ENCODE measurements at regions not wholly inside any gene's neighbourhood (a gene's known extent, or its start where the extent isn't known, plus 50 kb on each side); places are given as distances from the start of the nearest gene placed in this dataset.

GRCh38 chr5:60546207-60546606 is 153.8 kb downstream of the DEPDC1B start:
- TF ChIP-seq GATA3 (IDR thresholded peaks at IDR 0.05; ENCODE audit: low read depth, low read length) (no peak), GATA2 (IDR thresholded peaks at IDR 0.05; ENCODE audit: low read depth, low read length) (no peak)

- no peak for TF ChIP-seq GATA3 (IDR thresholded peaks at IDR 0.05; ENCODE audit: low read depth, low read length)
- no peak for TF ChIP-seq GATA2 (IDR thresholded peaks at IDR 0.05; ENCODE audit: low read depth, low read length)
Observed at GRCh38 chr5:60545551-60545950, 154.4 kb downstream of the DEPDC1B start.

- no peak for TF ChIP-seq GATA3 (IDR thresholded peaks at IDR 0.05; ENCODE audit: low read depth, low read length)
- no peak for TF ChIP-seq GATA2 (IDR thresholded peaks at IDR 0.05; ENCODE audit: low read depth, low read length)
Observed at GRCh38 chr5:60544142-60544541, 155.8 kb downstream of the DEPDC1B start.

GRCh38 chr5:60541980-60542379 is 158.0 kb downstream of the DEPDC1B start:
- TF ChIP-seq GATA2 (IDR thresholded peaks at IDR 0.05; ENCODE audit: low read depth, low read length): no peak
- TF ChIP-seq GATA3 (IDR thresholded peaks at IDR 0.05; ENCODE audit: low read depth, low read length): no peak

- TF ChIP-seq GATA3 (IDR thresholded peaks at IDR 0.05; ENCODE audit: low read depth, low read length) (no peak), GATA2 (IDR thresholded peaks at IDR 0.05; ENCODE audit: low read depth, low read length) (no peak)
Observed at GRCh38 chr5:60540856-60541805, 158.8 kb downstream of the DEPDC1B start.

GRCh38 chr5:60538955-60539866 is 160.8 kb downstream of the DEPDC1B start:
- TF ChIP-seq GATA2 (IDR thresholded peaks at IDR 0.05; ENCODE audit: low read depth, low read length) (no peak), GATA3 (IDR thresholded peaks at IDR 0.05; ENCODE audit: low read depth, low read length) (no peak)

GRCh38 chr5:60538426-60538825 is 161.5 kb downstream of the DEPDC1B start:
- TF ChIP-seq GATA2 (IDR thresholded peaks at IDR 0.05; ENCODE audit: low read depth, low read length) (no peak), GATA3 (IDR thresholded peaks at IDR 0.05; ENCODE audit: low read depth, low read length) (no peak)

GRCh38 chr5:60535951-60536350 is 164.0 kb downstream of the DEPDC1B start:
- TF ChIP-seq GATA2 (IDR thresholded peaks at IDR 0.05; ENCODE audit: low read depth, low read length) (no peak), GATA3 (IDR thresholded peaks at IDR 0.05; ENCODE audit: low read depth, low read length) (no peak)

- TF ChIP-seq GATA2 (IDR thresholded peaks at IDR 0.05; ENCODE audit: low read depth, low read length): no peak
- no peak for TF ChIP-seq GATA3 (IDR thresholded peaks at IDR 0.05; ENCODE audit: low read depth, low read length)
Observed at GRCh38 chr5:60535198-60535597, 164.8 kb downstream of the DEPDC1B start.

GRCh38 chr5:60533789-60534188 is 166.2 kb downstream of the DEPDC1B start:
- TF ChIP-seq GATA3 (IDR thresholded peaks at IDR 0.05; ENCODE audit: low read depth, low read length) (no peak), GATA2 (IDR thresholded peaks at IDR 0.05; ENCODE audit: low read depth, low read length) (no peak)

GRCh38 chr5:60529001-60529400 is 171.0 kb downstream of the DEPDC1B start:
- TF ChIP-seq GATA2 (IDR thresholded peaks at IDR 0.05; ENCODE audit: low read depth, low read length) (no peak), GATA3 (IDR thresholded peaks at IDR 0.05; ENCODE audit: low read depth, low read length) (no peak)

- TF ChIP-seq GATA3 (IDR thresholded peaks at IDR 0.05; ENCODE audit: low read depth, low read length): no peak
- no peak for TF ChIP-seq GATA2 (IDR thresholded peaks at IDR 0.05; ENCODE audit: low read depth, low read length)
Observed at GRCh38 chr5:60527072-60527471, 172.9 kb downstream of the DEPDC1B start.

- TF ChIP-seq GATA3 (IDR thresholded peaks at IDR 0.05; ENCODE audit: low read depth, low read length): no peak
- TF ChIP-seq GATA2 (IDR thresholded peaks at IDR 0.05; ENCODE audit: low read depth, low read length): no peak
Observed at GRCh38 chr5:60526336-60526875, 173.6 kb downstream of the DEPDC1B start.

GRCh38 chr5:60522292-60522905 is 177.6 kb downstream of the DEPDC1B start:
- TF ChIP-seq GATA2 (IDR thresholded peaks at IDR 0.05; ENCODE audit: low read depth, low read length) (no peak), GATA3 (IDR thresholded peaks at IDR 0.05; ENCODE audit: low read depth, low read length) (no peak)

Data from SH-SY5Y (cell line).